ENCODE measurements at regions not wholly inside any gene's neighbourhood (a gene's known extent, or its start where the extent isn't known, plus 50 kb on each side); places are given as distances from the start of the nearest gene placed in this dataset.

- TF ChIP-seq, protein P1, sequence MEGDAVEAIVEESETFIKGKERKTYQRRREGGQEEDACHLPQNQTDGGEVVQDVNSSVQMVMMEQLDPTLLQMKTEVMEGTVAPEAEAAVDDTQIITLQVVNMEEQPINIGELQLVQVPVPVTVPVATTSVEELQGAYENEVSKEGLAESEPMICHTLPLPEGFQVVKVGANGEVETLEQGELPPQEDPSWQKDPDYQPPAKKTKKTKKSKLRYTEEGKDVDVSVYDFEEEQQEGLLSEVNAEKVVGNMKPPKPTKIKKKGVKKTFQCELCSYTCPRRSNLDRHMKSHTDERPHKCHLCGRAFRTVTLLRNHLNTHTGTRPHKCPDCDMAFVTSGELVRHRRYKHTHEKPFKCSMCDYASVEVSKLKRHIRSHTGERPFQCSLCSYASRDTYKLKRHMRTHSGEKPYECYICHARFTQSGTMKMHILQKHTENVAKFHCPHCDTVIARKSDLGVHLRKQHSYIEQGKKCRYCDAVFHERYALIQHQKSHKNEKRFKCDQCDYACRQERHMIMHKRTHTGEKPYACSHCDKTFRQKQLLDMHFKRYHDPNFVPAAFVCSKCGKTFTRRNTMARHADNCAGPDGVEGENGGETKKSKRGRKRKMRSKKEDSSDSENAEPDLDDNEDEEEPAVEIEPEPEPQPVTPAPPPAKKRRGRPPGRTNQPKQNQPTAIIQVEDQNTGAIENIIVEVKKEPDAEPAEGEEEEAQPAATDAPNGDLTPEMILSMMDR (conservative IDR thresholded peaks at IDR 0.05; ENCODE audit: low read length), result no peak
- TF ChIP-seq EZH2phosphoT487 (IDR thresholded peaks at IDR 0.05; ENCODE audit: borderline replicate concordance), result no peak
Measured at GRCh38 chr18:15005313-15006130, 257.6 kb downstream of the ANKRD30B start.

Data from Loucy (cell line).